NCI-H2107 treated with DMSO at 0.1 percent for 48 hours (cell line): ENCODE measurements at regions not wholly inside any gene's neighbourhood (a gene's known extent, or its start where the extent isn't known, plus 50 kb on each side); places are given as distances from the start of the nearest gene placed in this dataset.

ENCODE experiments used
- DNase-seq: peaks from one replicate; lab custom pipeline; 2025; ENCODE audit not compliant: unreplicated experiment; lab: John Stamatoyannopoulos, UW

- DNase-seq: no peak
Measured at GRCh38 chr18:7349181-7349837, 118.4 kb downstream of the LRRC30 start.

- no peak for DNase-seq
Measured at GRCh38 chr18:7358989-7359726, 128.3 kb downstream of the LRRC30 start.

GRCh38 chr18:7360606-7361170 lies 129.8 kb downstream of the LRRC30 start:
- DNase-seq: no peak

GRCh38 chr18:7363338-7363737 lies 132.4 kb downstream of the LRRC30 start:
- no peak for DNase-seq

- DNase-seq: no peak
Measured at GRCh38 chr18:7366597-7366996, 135.7 kb downstream of the LRRC30 start.

GRCh38 chr18:7367336-7367735 lies 136.4 kb downstream of the LRRC30 start:
- DNase-seq: no peak

GRCh38 chr18:7369006-7369405 lies 138.1 kb downstream of the LRRC30 start:
- DNase-seq: no peak

GRCh38 chr18:7370375-7370774 lies 139.5 kb downstream of the LRRC30 start:
- no peak for DNase-seq

- DNase-seq: no peak
Measured at GRCh38 chr18:7370802-7371201, 139.9 kb downstream of the LRRC30 start.

GRCh38 chr18:7373441-7373840 lies 142.6 kb downstream of the LRRC30 start:
- DNase-seq: no peak

- DNase-seq: no peak
Measured at GRCh38 chr18:7381307-7381706, 150.4 kb downstream of the LRRC30 start.

GRCh38 chr18:7382328-7383001 lies 151.6 kb downstream of the LRRC30 start:
- no peak for DNase-seq

GRCh38 chr18:7383002-7383980 lies 152.4 kb downstream of the LRRC30 start:
- DNase-seq: no peak

- DNase-seq: no peak
Measured at GRCh38 chr18:7388741-7389140, 157.9 kb downstream of the LRRC30 start.

- no peak for DNase-seq
Measured at GRCh38 chr18:7390731-7391492, 160.0 kb downstream of the LRRC30 start.

GRCh38 chr18:7393080-7393479 lies 162.2 kb downstream of the LRRC30 start:
- no peak for DNase-seq

GRCh38 chr18:7394050-7394659 lies 163.3 kb downstream of the LRRC30 start:
- DNase-seq: no peak

GRCh38 chr18:7395566-7395965 lies 164.7 kb downstream of the LRRC30 start:
- no peak for DNase-seq

- no peak for DNase-seq
Measured at GRCh38 chr18:7413906-7414305, 153.2 kb upstream of the PTPRM start.
